Astrocyte of the cerebellum (primary cell): ENCODE measurements at regions not wholly inside any gene's neighbourhood (a gene's known extent, or its start where the extent isn't known, plus 50 kb on each side); places are given as distances from the start of the nearest gene placed in this dataset.

Experiments used
- DNase-seq: peaks from one replicate; pipeline ENCODE4 v3.0.0-alpha.2; 2011; ENCODE audit warnings: low read depth
- H3K4me3 ChIP-seq: 2 replicates; pipeline ENCODE4 v1.5.1; 2011; ENCODE audit warnings: mild to moderate bottlenecking, low read depth, low read length, moderate library complexity
- in situ Hi-C: cut with HindIII; loops from 2 replicates; pipeline ENCODE4 v1.10.0; 2017; ENCODE audit warnings: low sequenced_read_pairs
- TF ChIP-seq, protein P1 (sequence below): IDR thresholded peaks from 2 replicates; pipeline ENCODE4 v1.5.1; 2012; ENCODE audit warnings: low read length, low read depth, moderate library complexity, mild to moderate bottlenecking; ENCODE audit errors: missing control alignments

- H3K4me3 ChIP-seq: no peak overlapping the region
- TF ChIP-seq, protein P1, sequence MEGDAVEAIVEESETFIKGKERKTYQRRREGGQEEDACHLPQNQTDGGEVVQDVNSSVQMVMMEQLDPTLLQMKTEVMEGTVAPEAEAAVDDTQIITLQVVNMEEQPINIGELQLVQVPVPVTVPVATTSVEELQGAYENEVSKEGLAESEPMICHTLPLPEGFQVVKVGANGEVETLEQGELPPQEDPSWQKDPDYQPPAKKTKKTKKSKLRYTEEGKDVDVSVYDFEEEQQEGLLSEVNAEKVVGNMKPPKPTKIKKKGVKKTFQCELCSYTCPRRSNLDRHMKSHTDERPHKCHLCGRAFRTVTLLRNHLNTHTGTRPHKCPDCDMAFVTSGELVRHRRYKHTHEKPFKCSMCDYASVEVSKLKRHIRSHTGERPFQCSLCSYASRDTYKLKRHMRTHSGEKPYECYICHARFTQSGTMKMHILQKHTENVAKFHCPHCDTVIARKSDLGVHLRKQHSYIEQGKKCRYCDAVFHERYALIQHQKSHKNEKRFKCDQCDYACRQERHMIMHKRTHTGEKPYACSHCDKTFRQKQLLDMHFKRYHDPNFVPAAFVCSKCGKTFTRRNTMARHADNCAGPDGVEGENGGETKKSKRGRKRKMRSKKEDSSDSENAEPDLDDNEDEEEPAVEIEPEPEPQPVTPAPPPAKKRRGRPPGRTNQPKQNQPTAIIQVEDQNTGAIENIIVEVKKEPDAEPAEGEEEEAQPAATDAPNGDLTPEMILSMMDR: no peak
- no peak for DNase-seq
- in situ Hi-C loops: no loop called here
Measured at GRCh38 chr3:41097896-41098496, 101.3 kb upstream of the CTNNB1 start.

DNA sequence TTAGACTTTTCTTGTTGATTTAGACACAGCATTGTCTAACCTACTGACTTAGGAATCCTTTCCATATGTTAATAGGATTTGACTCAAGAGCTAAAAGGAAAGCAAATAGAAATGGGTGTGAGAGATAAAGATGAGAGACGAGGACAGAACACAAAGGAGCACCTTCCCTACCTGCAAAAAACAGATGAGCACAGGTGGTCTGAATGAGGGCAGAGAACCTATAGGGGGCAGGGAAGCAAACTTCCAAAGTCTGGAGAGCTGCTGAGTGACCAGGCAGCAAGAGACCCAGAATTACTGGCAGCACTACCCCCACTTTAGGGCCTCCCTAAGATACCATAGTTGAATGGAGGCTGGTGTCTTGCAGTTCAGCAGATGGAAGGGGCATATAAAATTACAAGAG lies 98.1 kb upstream of the CTNNB1 start:
- H3K4me3 ChIP-seq: no peak overlapping the region
- in situ Hi-C loops: no loop called here
- TF ChIP-seq, protein P1: no peak
- DNase-seq: no peak

- no peak for DNase-seq
- in situ Hi-C loops: no loop called here
- TF ChIP-seq, protein P1: no peak
- no peak overlapping the region for H3K4me3 ChIP-seq
Measured at GRCh38 chr3:41102053-41102556, 97.2 kb upstream of the CTNNB1 start.

GRCh38 chr3:41102750-41103149 lies 96.6 kb upstream of the CTNNB1 start:
- no peak for DNase-seq
- in situ Hi-C loops: no loop called here
- TF ChIP-seq, protein P1: no peak
- no peak overlapping the region for H3K4me3 ChIP-seq

DNA sequence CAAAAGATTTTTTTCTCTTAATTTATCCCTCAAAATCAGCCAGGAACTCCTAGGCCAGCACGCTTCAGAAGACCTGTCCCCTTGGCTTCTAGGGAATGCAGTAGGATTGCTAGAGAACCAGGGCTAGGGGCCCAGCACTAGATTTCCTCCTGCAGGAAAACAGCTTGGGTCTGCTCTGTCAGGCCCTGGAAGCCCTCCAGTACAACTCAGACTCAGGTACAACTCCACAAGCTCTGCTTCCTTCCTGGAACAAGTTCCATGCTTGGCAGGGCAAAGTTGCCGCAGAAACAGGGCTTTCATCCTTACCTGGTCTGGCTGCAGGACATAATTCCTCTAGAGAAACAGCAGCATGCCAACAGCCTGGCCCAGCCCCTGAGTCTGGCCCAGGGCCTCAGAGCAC lies 96.1 kb upstream of the CTNNB1 start:
- TF ChIP-seq, protein P1: no peak
- in situ Hi-C loops: no loop called here
- H3K4me3 ChIP-seq: no peak overlapping the region
- no peak for DNase-seq

DNA sequence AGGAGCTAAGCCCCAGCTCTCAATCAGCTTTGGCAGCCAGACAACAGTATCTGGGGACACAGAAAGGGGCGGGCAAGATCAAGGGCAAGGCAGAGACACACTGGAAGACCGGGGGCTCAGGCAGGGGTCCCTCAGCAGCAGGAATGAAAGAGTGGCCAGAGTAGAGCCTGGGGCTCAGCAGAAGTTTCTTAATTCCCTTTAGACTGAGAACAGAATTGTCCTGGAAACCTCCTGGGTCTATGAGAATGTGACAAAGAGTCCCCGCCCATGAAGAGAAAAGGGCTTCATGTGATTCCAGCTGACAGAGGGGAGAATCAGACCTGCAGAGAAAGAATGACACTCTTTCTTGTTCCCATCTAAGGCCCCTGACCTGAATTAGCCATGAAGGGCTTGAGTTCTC lies 95.2 kb upstream of the CTNNB1 start:
- H3K4me3 ChIP-seq: no peak overlapping the region
- TF ChIP-seq, protein P1: no peak
- in situ Hi-C loops: no loop called here
- DNase-seq: no peak
